Small intestine (tissue), 7 donors: ENCODE measurements at regions not wholly inside any gene's neighbourhood (a gene's known extent, or its start where the extent isn't known, plus 50 kb on each side); places are given as distances from the start of the nearest gene placed in this dataset.
"Not testable (repeated sequence)": the region's sequence is repeated elsewhere in the genome, so short reads cannot be mapped to it uniquely, and the experiment has no call there.

Experiments
- DNase-seq, 2 donors: peaks; one replicate each; pipeline versions ENCODE4 v3.0.0 to v3.0.0-alpha.2; 2013
- FAIRE-seq: peaks from 2 replicates; lab custom pipeline; 2012; peaks lifted over from hg19 to GRCh38; lab: Jason Lieb, UNC
- H3K27ac ChIP-seq, 3 donors: one replicate each; pipeline ENCODE4 v1.5.1; 2013; ENCODE audit warnings: low read length in 2 of 3, mild to moderate bottlenecking in 2 of 3, control low read depth in 1 of 3, inconsistent platforms in 1 of 3, low read depth in 1 of 3, moderate library complexity in 1 of 3
- H3K27me3 ChIP-seq, 3 donors: one replicate each; pipeline ENCODE4 v1.6.1; 2013; ENCODE audit warnings: low read length in 3 of 3, inconsistent platforms in 1 of 3; ENCODE audit not compliant: control insufficient read depth in 3 of 3, insufficient read depth in 3 of 3
- H3K36me3 ChIP-seq, 3 donors: one replicate each; pipeline ENCODE4 v1.6.1; 2013; ENCODE audit warnings: low read length in 3 of 3, inconsistent platforms in 1 of 3, low read depth in 1 of 3, mild to moderate bottlenecking in 1 of 3, moderate library complexity in 1 of 3; ENCODE audit not compliant: control insufficient read depth in 3 of 3, insufficient read depth in 2 of 3
- H3K4me1 ChIP-seq, 3 donors: one replicate each; pipeline ENCODE4 v1.6.1; 2013; ENCODE audit warnings: low read length in 2 of 3, inconsistent platforms in 1 of 3, low read depth in 1 of 3, mild to moderate bottlenecking in 1 of 3, moderate library complexity in 1 of 3; ENCODE audit not compliant: control insufficient read depth in 3 of 3, insufficient read depth in 2 of 3
- H3K4me3 ChIP-seq, 3 donors: one replicate each; pipeline ENCODE4 v1.5.1; 2013; ENCODE audit warnings: low read length in 3 of 3, control low read depth in 1 of 3, inconsistent platforms in 1 of 3, low read depth in 1 of 3, mild to moderate bottlenecking in 1 of 3, moderate library complexity in 1 of 3
- H3K9me3 ChIP-seq, 2 donors: one replicate each; pipeline ENCODE4 v1.6.1; 2013; ENCODE audit warnings: low read depth in 1 of 2, low read length in 1 of 2; ENCODE audit not compliant: control insufficient read depth in 2 of 2, insufficient read depth in 1 of 2
- WGBS, 3 donors: extraction: QIAGEN DNeasy Blood & Tissue Kit; methylation state at CpG; one replicate each; pipeline ENCODE4 v1.1.7; 2013; 5-methylcytosine and 5-hydroxymethylcytosine counted together
- donor health status: healthy with polysubstance abuse.
- donor health status: control.
- donor health status: control.
- donor health status: Bipolar disorder and iron deficiency.
- donor health status: healthy.

- no peak overlapping the region for H3K27ac ChIP-seq
- H3K4me3 ChIP-seq = no peak overlapping the region
- no peak for FAIRE-seq
- peaks cover 0 to 37% (median 8%) of the 10 kb centered on the region in 3 donors for H3K4me1 ChIP-seq
- 95 to 99% (median 96%) methylated on average over 6 of the region's 6 CpGs for WGBS, 3 donors
- no peaks in the 10 kb centered on the region for H3K9me3 ChIP-seq
- H3K36me3 ChIP-seq = no peaks in the 10 kb centered on the region
- no peaks in the 10 kb centered on the region for H3K27me3 ChIP-seq
- no peak for DNase-seq
Measured at GRCh38 chr1:234821840-234822239, 211.9 kb upstream of the IRF2BP2 start.

GRCh38 chr1:234820597-234820996, 210.6 kb upstream of the IRF2BP2 start:
- Histone ChIP-seq H3K36me3 (no peaks in the 10 kb centered on the region), H3K9me3 (no peaks in the 10 kb centered on the region), H3K4me1 (peaks cover 0 to 38% (median 8%) of the 10 kb centered on the region in 3 donors), H3K27ac (no peak overlapping the region), H3K27me3 (no peaks in the 10 kb centered on the region), H3K4me3 (no peak overlapping the region)
- WGBS, 3 donors = 88 to 100% (median 90%) methylated on average over 1 of the region's 1 CpG
- FAIRE-seq = no peak
- no peak for DNase-seq

GRCh38 chr1:234819845-234820244, 209.9 kb upstream of the IRF2BP2 start:
- not testable (repeated sequence) for H3K36me3 ChIP-seq, H3K9me3 ChIP-seq, H3K4me3 ChIP-seq, FAIRE-seq, H3K27ac ChIP-seq, H3K27me3 ChIP-seq, DNase-seq
- 81 to 91% (median 89%) methylated on average over 5 to 6 of the region's 7 CpGs for WGBS, 3 donors
- peaks cover 0 to 38% (median 8%) of the 10 kb centered on the region in 3 donors for H3K4me1 ChIP-seq

- H3K9me3 ChIP-seq, FAIRE-seq, DNase-seq, H3K4me3 ChIP-seq, H3K27me3 ChIP-seq, H3K36me3 ChIP-seq: not testable (repeated sequence)
- Histone ChIP-seq H3K27ac (peak overlapping the region; percentile 58 to 94 (median 79)), H3K4me1 (peaks cover 0 to 28% (median 5%) of the 10 kb centered on the region in 3 donors)
- WGBS, 3 donors = 28 to 60% (median 49%) methylated on average over 2 to 3 of the region's 5 CpGs
Measured at GRCh38 chr1:234818040-234818387, 208.0 kb upstream of the IRF2BP2 start.

GRCh38 chr1:234817313-234818039, 207.5 kb upstream of the IRF2BP2 start:
- peak overlapping the region in 1 of 3 donors; percentile 10 for H3K4me3 ChIP-seq
- H3K27me3 ChIP-seq, H3K9me3 ChIP-seq, H3K36me3 ChIP-seq: not testable (repeated sequence)
- FAIRE-seq = peak; percentile 33
- 14 to 55% (median 29%) methylated on average over 10 to 11 of the region's 11 CpGs for WGBS, 3 donors
- peak; percentile 85 to 98 for DNase-seq
- H3K4me1 ChIP-seq = peaks cover 0 to 24% (median 4%) of the 10 kb centered on the region in 3 donors
- peak overlapping the region; percentile 79 to 94 (median 85) for H3K27ac ChIP-seq

GRCh38 chr1:234816864-234817263, 206.9 kb upstream of the IRF2BP2 start:
- H3K36me3 ChIP-seq, FAIRE-seq, H3K9me3 ChIP-seq, H3K27me3 ChIP-seq: not testable (repeated sequence)
- WGBS, 3 donors = 7 to 60% (median 37%) methylated on average over 6 to 7 of the region's 7 CpGs
- DNase-seq = peak in 1 of 2 donors; percentile 41
- H3K4me3 ChIP-seq = peak overlapping the region in 1 of 3 donors; percentile 10
- H3K27ac ChIP-seq = peak overlapping the region; percentile 79 to 94 (median 85)
- H3K4me1 ChIP-seq = peaks cover 0 to 18% (median 3%) of the 10 kb centered on the region in 3 donors

- H3K4me3 ChIP-seq, H3K36me3 ChIP-seq, FAIRE-seq, DNase-seq, H3K27me3 ChIP-seq, H3K9me3 ChIP-seq: not testable (repeated sequence)
- Histone ChIP-seq H3K27ac (peak overlapping the region; percentile 79 to 94 (median 85)), H3K4me1 (peaks cover 0 to 17% (median 3%) of the 10 kb centered on the region in 3 donors)
- WGBS, 3 donors = 19 to 51% (median 30%) methylated on average over 12 to 20 of the region's 26 CpGs
Measured at GRCh38 chr1:234816186-234816851, 206.3 kb upstream of the IRF2BP2 start.

GRCh38 chr1:234815295-234815815, 205.4 kb upstream of the IRF2BP2 start:
- WGBS, 3 donors = 22 to 49% (median 33%) methylated on average over 5 to 6 of the region's 7 CpGs
- not testable (repeated sequence) for FAIRE-seq, H3K27me3 ChIP-seq, H3K4me3 ChIP-seq, H3K36me3 ChIP-seq, H3K9me3 ChIP-seq
- Histone ChIP-seq H3K27ac (peak overlapping the region; percentile 32 to 89 (median 67)), H3K4me1 (peaks cover 0 to 17% (median 0%) of the 10 kb centered on the region in 3 donors)
- peak; percentile 33 to 45 for DNase-seq
